Ascending aorta (tissue), 2 donors: ENCODE measurements at regions not wholly inside any gene's neighbourhood (a gene's known extent, or its start where the extent isn't known, plus 50 kb on each side); places are given as distances from the start of the nearest gene placed in this dataset.

ENCODE experiments used
- DNase-seq, 2 donors: peaks; one replicate each; pipeline ENCODE4 v3.0.0-alpha.2; 2019; ENCODE audit warnings: low spot score in 2 of 2
- H3K27ac ChIP-seq, 2 donors: fragments of 200-600 bp; sonication (generic); one replicate each; pipeline ENCODE4 v1.5.1; 2016 to 2017; ENCODE audit warnings: mild to moderate bottlenecking in 1 of 2
- H3K27me3 ChIP-seq: fragments of 200-600 bp; sonication (generic); one replicate; pipeline ENCODE4 v1.5.1; 2017
- H3K36me3 ChIP-seq, 2 donors: fragments of 200-600 bp; sonication (generic); one replicate each; pipeline ENCODE4 v1.5.1; 2016
- H3K4me1 ChIP-seq, 2 donors: fragments of 200-600 bp; sonication (generic); one replicate each; pipeline ENCODE4 v1.5.1; 2016 to 2017; ENCODE audit warnings: mild to moderate bottlenecking in 1 of 2
- H3K4me3 ChIP-seq, 2 donors: fragments of 200-600 bp; sonication (generic); one replicate each; pipeline ENCODE4 v1.5.1; 2016 to 2017; ENCODE audit warnings: mild to moderate bottlenecking in 1 of 2
- H3K9me3 ChIP-seq, 2 donors: fragments of 200-600 bp; sonication (generic); one replicate each; pipeline ENCODE4 v1.5.1; 2016
- intact Hi-C: fragments of 100-400 bp; cut with DNase I; formaldehyde crosslinking; loops from one replicate; pipeline ENCODE4 v1.15.1; 2023
- TF ChIP-seq, protein P1 (sequence below), 3 experiments: fragments of 200-600 bp in 2 of 3; fragments of 450-650 bp in 1 of 3; sonication (generic) in 2 of 3; IDR thresholded peaks; one replicate each; pipeline ENCODE4 v1.5.1; 2016 to 2019; ENCODE audit warnings: antibody characterized with exemption in 3 of 3, mild to moderate bottlenecking in 1 of 3, moderate library complexity in 1 of 3

- H3K4me1 ChIP-seq, result no peaks in the 10 kb centered on the region
- no peaks in the 10 kb centered on the region for H3K36me3 ChIP-seq
- no peak overlapping the region for H3K4me3 ChIP-seq
- H3K27ac ChIP-seq, result no peak overlapping the region
- no peak for DNase-seq
- H3K27me3 ChIP-seq, result no peaks in the 10 kb centered on the region
- TF ChIP-seq, protein P1, sequence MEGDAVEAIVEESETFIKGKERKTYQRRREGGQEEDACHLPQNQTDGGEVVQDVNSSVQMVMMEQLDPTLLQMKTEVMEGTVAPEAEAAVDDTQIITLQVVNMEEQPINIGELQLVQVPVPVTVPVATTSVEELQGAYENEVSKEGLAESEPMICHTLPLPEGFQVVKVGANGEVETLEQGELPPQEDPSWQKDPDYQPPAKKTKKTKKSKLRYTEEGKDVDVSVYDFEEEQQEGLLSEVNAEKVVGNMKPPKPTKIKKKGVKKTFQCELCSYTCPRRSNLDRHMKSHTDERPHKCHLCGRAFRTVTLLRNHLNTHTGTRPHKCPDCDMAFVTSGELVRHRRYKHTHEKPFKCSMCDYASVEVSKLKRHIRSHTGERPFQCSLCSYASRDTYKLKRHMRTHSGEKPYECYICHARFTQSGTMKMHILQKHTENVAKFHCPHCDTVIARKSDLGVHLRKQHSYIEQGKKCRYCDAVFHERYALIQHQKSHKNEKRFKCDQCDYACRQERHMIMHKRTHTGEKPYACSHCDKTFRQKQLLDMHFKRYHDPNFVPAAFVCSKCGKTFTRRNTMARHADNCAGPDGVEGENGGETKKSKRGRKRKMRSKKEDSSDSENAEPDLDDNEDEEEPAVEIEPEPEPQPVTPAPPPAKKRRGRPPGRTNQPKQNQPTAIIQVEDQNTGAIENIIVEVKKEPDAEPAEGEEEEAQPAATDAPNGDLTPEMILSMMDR (IDR thresholded peaks at IDR 0.05), result no peak
- no peaks in the 10 kb centered on the region for H3K9me3 ChIP-seq
- intact Hi-C loops, result no loop called here
Measured at GRCh38 chr4:129974730-129975129, 878.8 kb downstream of the C4orf33 start.

GRCh38 chr4:129978315-129978714, 882.4 kb downstream of the C4orf33 start:
- TF ChIP-seq, protein P1 (IDR thresholded peaks at IDR 0.05), result no peak
- no peaks in the 10 kb centered on the region for H3K36me3 ChIP-seq
- no peak for DNase-seq
- H3K27ac ChIP-seq, result no peak overlapping the region
- H3K27me3 ChIP-seq, result no peaks in the 10 kb centered on the region
- intact Hi-C loops, result no loop called here
- H3K4me1 ChIP-seq, result no peaks in the 10 kb centered on the region
- no peak overlapping the region for H3K4me3 ChIP-seq
- no peaks in the 10 kb centered on the region for H3K9me3 ChIP-seq

- Histone ChIP-seq H3K27ac (no peak overlapping the region), H3K27me3 (no peaks in the 10 kb centered on the region), H3K4me3 (no peak overlapping the region), H3K36me3 (no peaks in the 10 kb centered on the region), H3K9me3 (no peaks in the 10 kb centered on the region), H3K4me1 (no peaks in the 10 kb centered on the region)
- no peak for DNase-seq
- intact Hi-C loops, result no loop called here
- TF ChIP-seq, protein P1 (IDR thresholded peaks at IDR 0.05), result no peak
Measured at GRCh38 chr4:129988957-129989356, 893.0 kb downstream of the C4orf33 start.

- no peak for DNase-seq
Measured at GRCh38 chr4:129994715-129995114, 898.8 kb downstream of the C4orf33 start.

GRCh38 chr4:129998436-129999150, 902.6 kb downstream of the C4orf33 start:
- DNase-seq, result no peak
- Histone ChIP-seq H3K27ac (no peak overlapping the region), H3K27me3 (no peaks in the 10 kb centered on the region), H3K4me3 (no peak overlapping the region), H3K4me1 (no peaks in the 10 kb centered on the region), H3K9me3 (no peaks in the 10 kb centered on the region), H3K36me3 (no peaks in the 10 kb centered on the region)
- intact Hi-C loops, result no loop called here
- TF ChIP-seq, protein P1 (IDR thresholded peaks at IDR 0.05), result no peak

More at GRCh38 chr4:129994715-129995114, 898.8 kb downstream of the C4orf33 start:
- intact Hi-C loops, result no loop called here
- no peaks in the 10 kb centered on the region for H3K36me3 ChIP-seq
- H3K27ac ChIP-seq, result no peak overlapping the region
- no peaks in the 10 kb centered on the region for H3K4me1 ChIP-seq
- TF ChIP-seq, protein P1 (IDR thresholded peaks at IDR 0.05), result no peak
- H3K4me3 ChIP-seq, result no peak overlapping the region
- no peaks in the 10 kb centered on the region for H3K27me3 ChIP-seq
- H3K9me3 ChIP-seq, result no peaks in the 10 kb centered on the region
